AG08396 (cell line): ENCODE measurements at regions not wholly inside any gene's neighbourhood (a gene's known extent, or its start where the extent isn't known, plus 50 kb on each side); places are given as distances from the start of the nearest gene placed in this dataset.
"Not testable (repeated sequence)": the region's sequence is repeated elsewhere in the genome, so short reads cannot be mapped to it uniquely, and the experiment has no call there.

Experiments
- DNase-seq: peaks from one replicate; pipeline ENCODE4 v3.0.0; 2012; ENCODE audit warnings: low spot score, mixed read lengths

- DNase-seq, result no peak
Observed at GRCh38 chr5:39544941-39545340, 120.2 kb upstream of the DAB2 start.

DNA sequence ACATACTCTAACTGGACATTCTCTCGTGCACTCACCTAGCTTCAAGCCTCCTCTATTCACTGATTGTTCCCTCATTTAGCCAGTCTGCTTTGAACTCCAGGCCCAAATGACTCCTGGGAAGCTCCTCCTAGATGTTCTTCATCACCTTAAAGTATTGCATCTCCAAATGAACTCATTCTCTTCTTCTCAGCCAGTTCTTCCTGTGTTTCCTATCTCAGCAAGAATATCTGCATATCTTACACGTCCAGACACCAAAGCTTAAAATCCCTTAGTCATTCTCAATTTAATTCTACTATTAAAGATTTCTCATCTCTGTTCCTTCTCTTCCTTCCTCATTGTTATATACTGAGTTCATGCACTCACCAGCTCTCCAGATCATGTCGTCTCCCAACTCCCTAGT is 118.6 kb upstream of the DAB2 start:
- DNase-seq, result no peak

DNA sequence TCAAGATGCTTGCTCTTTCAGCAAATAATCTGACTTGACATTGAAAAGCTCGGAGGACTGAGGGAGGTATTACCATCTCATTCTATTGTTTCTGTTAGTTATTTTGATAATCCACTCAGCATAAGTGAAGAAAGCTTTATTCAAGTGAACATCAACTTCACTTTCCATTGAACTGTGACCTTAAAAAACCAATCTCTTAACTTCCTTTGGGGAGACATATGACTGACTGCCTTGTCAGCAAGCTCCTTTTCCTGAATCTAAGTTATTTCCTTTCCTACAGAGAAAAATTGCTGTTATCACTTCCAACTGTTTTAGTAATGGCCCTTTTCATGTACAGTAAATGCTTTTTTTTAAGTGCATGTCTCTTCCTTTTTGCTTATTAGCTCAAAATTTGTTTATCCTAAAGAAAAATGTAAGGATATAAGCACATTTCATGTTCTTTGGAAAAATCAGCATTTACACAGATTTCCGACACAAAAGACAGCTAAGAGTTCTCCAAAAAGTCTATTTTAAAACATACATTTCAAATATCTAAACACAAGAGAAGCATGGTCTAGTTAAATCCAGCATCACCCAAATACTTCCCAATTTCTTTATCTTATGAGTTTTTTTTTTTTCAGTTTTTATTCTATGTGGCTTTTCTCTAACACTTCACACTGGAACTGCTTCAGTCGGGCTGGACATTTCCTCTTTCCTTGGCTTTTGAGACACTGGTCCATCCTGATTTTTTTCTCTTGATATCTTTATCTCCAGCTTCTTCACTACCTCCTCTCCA is 117.9 kb upstream of the DAB2 start:
- DNase-seq, result no peak

- DNase-seq, result no peak
Observed at GRCh38 chr5:39541920-39542319, 117.1 kb upstream of the DAB2 start.

DNA sequence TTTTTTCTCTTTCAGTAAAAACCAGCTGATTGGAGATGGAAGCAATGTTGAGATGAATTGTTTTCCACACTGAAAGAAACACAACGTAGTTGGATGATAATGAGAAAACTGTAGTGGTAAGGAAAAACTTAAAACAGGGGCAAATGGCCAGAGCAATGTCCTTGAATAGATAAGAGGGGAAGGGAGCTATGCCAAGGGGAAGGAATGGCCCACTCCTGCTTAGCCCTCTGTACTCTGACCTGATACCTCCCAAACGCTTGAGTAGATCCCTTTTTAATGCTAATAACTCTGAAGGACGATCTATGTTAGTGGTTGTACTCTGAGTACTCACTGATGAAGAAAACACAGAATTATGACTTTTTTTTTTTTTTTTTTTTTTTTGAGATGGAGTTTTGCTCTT is 114.7 kb upstream of the DAB2 start:
- no peak for DNase-seq

GRCh38 chr5:39534690-39535089 is 109.9 kb upstream of the DAB2 start:
- no peak for DNase-seq

- no peak for DNase-seq
Observed at GRCh38 chr5:39533749-39534148, 109.0 kb upstream of the DAB2 start.

DNA sequence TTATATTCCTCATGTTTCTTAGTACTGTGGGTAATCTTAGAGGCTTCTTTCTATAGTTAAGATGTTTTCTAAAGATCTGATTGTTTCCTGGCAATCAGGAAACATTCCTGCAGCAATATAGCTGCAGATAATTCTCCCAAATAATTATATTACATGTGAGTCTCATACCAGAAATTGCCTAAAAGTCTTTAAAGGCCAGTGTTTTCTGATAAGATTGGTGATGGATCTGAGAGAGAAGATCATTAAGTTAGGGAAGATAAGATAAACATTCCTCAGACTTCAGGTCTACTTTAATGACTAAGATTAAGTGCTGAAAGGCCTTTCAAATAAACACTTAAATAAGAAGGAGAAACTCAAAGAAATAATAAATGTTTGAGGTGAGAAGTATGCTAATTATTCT is 107.7 kb upstream of the DAB2 start:
- no peak for DNase-seq

DNA sequence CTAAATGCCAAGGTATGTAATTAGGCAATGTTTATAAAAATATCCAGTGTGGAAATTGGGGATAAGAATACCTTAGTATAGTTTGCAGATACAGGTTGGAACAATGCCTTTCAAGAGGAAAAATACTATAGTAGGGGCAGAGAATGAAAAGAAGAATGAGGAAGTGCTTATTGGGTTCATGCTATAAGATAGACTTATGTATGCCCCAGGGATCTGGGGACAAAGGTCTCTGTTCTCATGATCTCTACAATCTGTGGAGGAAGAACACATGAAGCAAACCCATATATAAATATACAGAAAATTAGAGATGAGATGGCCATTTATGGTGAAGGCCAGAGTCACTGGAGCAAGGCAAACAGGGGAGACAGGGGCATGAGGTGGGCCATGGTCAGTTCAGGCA is 106.5 kb upstream of the DAB2 start:
- no peak for DNase-seq

GRCh38 chr5:39526914-39527477 is 102.2 kb upstream of the DAB2 start:
- no peak for DNase-seq

- not testable (repeated sequence) for DNase-seq
Observed at GRCh38 chr5:39525781-39526180, 101.0 kb upstream of the DAB2 start.

GRCh38 chr5:39525271-39525670 is 100.5 kb upstream of the DAB2 start:
- DNase-seq, result no peak

DNA sequence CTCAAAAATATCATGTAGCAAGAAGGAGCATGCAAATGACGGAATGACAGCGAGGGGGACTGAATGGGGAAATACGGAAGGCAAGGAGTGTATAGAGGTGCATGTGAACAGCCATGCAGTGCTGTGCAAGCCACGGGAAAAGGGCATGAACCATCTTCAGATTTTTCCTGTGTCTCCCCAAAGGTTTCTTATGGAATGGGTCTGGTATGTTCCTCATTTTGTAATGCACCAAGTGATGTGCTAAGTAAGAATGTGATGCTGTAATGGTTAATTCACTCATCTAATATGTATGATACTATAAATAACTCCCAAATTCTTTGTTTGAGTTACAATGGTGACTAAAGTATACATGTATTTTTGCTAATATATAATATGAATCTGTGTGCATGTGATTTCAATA is 99.0 kb upstream of the DAB2 start:
- DNase-seq, result peak; percentile 16

- no peak for DNase-seq
Observed at GRCh38 chr5:39521940-39522590, 97.3 kb upstream of the DAB2 start.

GRCh38 chr5:39521098-39521860 is 96.5 kb upstream of the DAB2 start:
- no peak for DNase-seq

- DNase-seq, result peak; percentile 42
Observed at GRCh38 chr5:39520232-39520572, 95.4 kb upstream of the DAB2 start.

DNA sequence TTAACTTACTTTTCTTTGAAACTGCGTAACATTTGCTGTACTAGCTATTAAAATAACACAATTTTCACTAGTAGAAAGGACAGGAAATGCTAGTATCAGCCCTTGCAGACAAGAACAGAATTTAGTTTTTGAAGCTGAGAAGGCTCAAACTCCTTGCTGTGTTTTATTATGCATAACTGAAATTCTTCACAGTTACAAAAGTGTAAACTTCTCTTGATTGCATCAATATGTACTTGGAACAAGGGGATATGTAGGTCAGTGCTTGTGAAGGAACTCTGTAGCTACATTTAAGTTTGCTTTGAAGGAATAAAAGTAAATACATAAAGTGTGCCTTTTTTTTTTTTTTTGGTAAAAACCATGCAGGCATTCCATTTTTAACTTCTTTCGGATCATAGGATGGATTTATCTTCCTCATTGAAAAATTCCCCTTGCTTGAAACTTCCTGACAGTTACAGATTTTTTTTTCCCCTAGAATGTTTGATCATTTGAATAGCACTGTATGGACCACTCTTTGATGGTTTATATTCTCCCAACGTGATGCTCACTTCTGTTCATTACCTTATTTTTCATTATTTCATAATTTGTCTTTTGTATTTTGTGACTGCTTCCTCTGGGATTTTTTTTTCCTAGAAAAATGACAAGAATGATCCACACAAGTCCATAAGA is 94.9 kb upstream of the DAB2 start:
- no peak for DNase-seq

- DNase-seq, result no peak
Observed at GRCh38 chr5:39519079-39519478, 94.3 kb upstream of the DAB2 start.

- peak; percentile 9 for DNase-seq
Observed at GRCh38 chr5:39518516-39518915, 93.7 kb upstream of the DAB2 start.

GRCh38 chr5:39517800-39518199 is 93.0 kb upstream of the DAB2 start:
- DNase-seq, result peak; percentile 52

DNA sequence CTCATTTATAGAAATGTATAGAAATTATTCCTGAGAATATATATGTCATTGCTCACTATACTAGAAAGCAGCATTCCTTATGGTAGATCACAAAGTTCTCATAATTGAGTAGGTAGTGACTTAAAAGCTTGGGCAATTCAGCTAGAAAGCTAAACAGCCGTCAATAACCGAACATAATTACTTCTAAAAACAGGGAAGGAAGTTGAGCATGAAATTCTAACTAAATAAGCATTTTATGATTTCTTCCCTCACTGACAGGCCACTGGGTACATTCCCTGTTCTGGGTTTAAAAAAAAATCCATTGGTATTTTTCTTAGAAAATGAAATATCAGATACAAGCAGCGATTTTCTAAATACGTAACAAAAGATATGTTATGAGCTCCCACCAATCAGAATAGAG is 91.1 kb upstream of the DAB2 start:
- no peak for DNase-seq

DNA sequence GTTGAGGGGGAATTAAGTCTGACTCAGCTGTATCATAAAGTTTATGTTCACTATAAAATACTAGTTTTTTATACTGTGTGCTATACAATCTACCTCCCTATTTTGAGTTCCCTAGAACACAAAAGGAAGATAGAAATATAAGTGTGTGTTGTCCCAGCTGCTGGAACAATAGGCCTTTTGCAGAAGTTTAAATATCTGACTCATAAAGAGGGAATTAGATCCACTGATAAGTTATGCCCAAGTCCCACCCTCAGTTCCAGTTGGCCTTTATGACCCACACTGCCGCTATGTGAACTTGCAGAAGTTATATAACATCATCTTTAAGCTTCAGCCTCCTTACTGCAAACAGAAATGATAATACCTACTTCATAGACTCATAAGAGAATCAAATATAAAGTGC is 88.5 kb upstream of the DAB2 start:
- no peak for DNase-seq
